HEK293 (cell line): ENCODE measurements at regions not wholly inside any gene's neighbourhood (a gene's known extent, or its start where the extent isn't known, plus 50 kb on each side); places are given as distances from the start of the nearest gene placed in this dataset.

Source experiments
- CTCF ChIA-PET: fragments of 350-600 bp; formaldehyde crosslinking; extraction: SDS; loops from one replicate; lab custom pipeline; 2021; ENCODE audit warnings: antibody characterized with exemption; lab: Yijun Ruan, JAX
- POLR2A ChIA-PET: fragments of 300-600 bp; formaldehyde crosslinking; extraction: SDS; loops from one replicate; lab custom pipeline; 2020; ENCODE audit warnings: antibody characterized with exemption, inconsistent platforms; lab: Yijun Ruan, JAX
- H3K27ac ChIP-seq: fragments of 200-500 bp; sonication (Bioruptor generic); 2 replicates; pipeline ENCODE4 v1.5.1; 2014; ENCODE audit warnings: low read depth, low read length, control low read depth, inconsistent platforms; ENCODE audit errors: extremely low read depth
- H3K36me3 ChIP-seq, 2 experiments: fragments of 200-500 bp in 1 of 2; sonication (Bioruptor generic) in 1 of 2; 1 replicate in 1 of 2; 2 replicates in 1 of 2; pipeline ENCODE4 v1.5.1; 2014 to 2017; ENCODE audit warnings: inconsistent platforms in 2 of 2, low read length in 2 of 2; ENCODE audit not compliant: control insufficient read depth in 2 of 2, insufficient read depth in 1 of 2
- H3K4me1 ChIP-seq: fragments of 200-500 bp; sonication (Bioruptor generic); 2 replicates; pipeline ENCODE4 v1.5.1; 2014; ENCODE audit warnings: mild to moderate bottlenecking, low read length, inconsistent platforms; ENCODE audit not compliant: control insufficient read depth, insufficient read depth
- H3K4me3 ChIP-seq: 2 replicates; pipeline ENCODE4 v1.5.1; 2011; ENCODE audit warnings: low read depth, mild to moderate bottlenecking, control low read depth, low read length, moderate library complexity
- H3K9me3 ChIP-seq: fragments of 200-500 bp; sonication (Bioruptor generic); 2 replicates; pipeline ENCODE4 v1.5.1; 2014; ENCODE audit warnings: low read depth, low read length, inconsistent platforms; ENCODE audit not compliant: control insufficient read depth, insufficient read depth
- GLI2 ChIP-seq: fragments of 450-650 bp; formaldehyde crosslinking; IDR thresholded peaks from 2 replicates; pipeline ENCODE4; 2017; ENCODE audit warnings: missing biosample characterization, missing genetic modification characterization, low read depth, borderline replicate concordance
- GLIS1 ChIP-seq: fragments of 450-650 bp; formaldehyde crosslinking; IDR thresholded peaks from 2 replicates; pipeline ENCODE4 v1.5.1; 2016; ENCODE audit warnings: missing biosample characterization, missing genetic modification characterization
- KLF1 ChIP-seq: fragments of 450-650 bp; formaldehyde crosslinking; IDR thresholded peaks from 2 replicates; pipeline ENCODE4 v1.5.1; 2016; ENCODE audit warnings: missing biosample characterization, missing genetic modification characterization
- KLF10 ChIP-seq: fragments of 450-650 bp; IDR thresholded peaks from 2 replicates; pipeline ENCODE4 v1.5.1; 2018; ENCODE audit warnings: missing biosample characterization, mild to moderate bottlenecking, missing genetic modification characterization
- PRDM6 ChIP-seq: fragments of 450-650 bp; formaldehyde crosslinking; IDR thresholded peaks from 2 replicates; pipeline ENCODE4 v1.5.1; 2017; ENCODE audit warnings: missing biosample characterization, missing genetic modification characterization
- RBAK ChIP-seq: fragments of 450-650 bp; formaldehyde crosslinking; IDR thresholded peaks from 2 replicates; pipeline ENCODE4 v1.5.1; 2016; ENCODE audit warnings: missing biosample characterization, missing genetic modification characterization
- TCF7L2 ChIP-seq: IDR thresholded peaks from 2 replicates; pipeline ENCODE4 v1.6.1; 2011; ENCODE audit warnings: low read depth, mild to moderate bottlenecking, inconsistent platforms, low read length, moderate library complexity, borderline replicate concordance
- ZBTB21 ChIP-seq: fragments of 450-650 bp; formaldehyde crosslinking; IDR thresholded peaks from 2 replicates; pipeline ENCODE4 v1.5.1; 2017; ENCODE audit warnings: missing biosample characterization, missing genetic modification characterization
- ZNF114 ChIP-seq: fragments of 450-650 bp; formaldehyde crosslinking; IDR thresholded peaks from 2 replicates; pipeline ENCODE4 v1.5.0; 2017; ENCODE audit warnings: missing biosample characterization, missing genetic modification characterization
- ZNF16 ChIP-seq: fragments of 450-650 bp; formaldehyde crosslinking; IDR thresholded peaks from 2 replicates; pipeline ENCODE4 v1.5.1; 2016; ENCODE audit warnings: low read depth, missing biosample characterization, missing genetic modification characterization
- ZNF2 ChIP-seq: fragments of 450-650 bp; formaldehyde crosslinking; IDR thresholded peaks from 2 replicates; pipeline ENCODE4 v1.5.1; 2016; ENCODE audit warnings: missing biosample characterization, missing genetic modification characterization
- ZNF239 ChIP-seq: fragments of 450-650 bp; formaldehyde crosslinking; IDR thresholded peaks from 2 replicates; pipeline ENCODE4 v1.5.1; 2016; ENCODE audit warnings: missing biosample characterization, missing genetic modification characterization
- ZNF24 ChIP-seq: fragments of 450-650 bp; formaldehyde crosslinking; IDR thresholded peaks from 2 replicates; pipeline ENCODE4 v1.5.1; 2016; ENCODE audit warnings: missing biosample characterization, missing genetic modification characterization
- ZNF280C ChIP-seq: fragments of 450-650 bp; formaldehyde crosslinking; IDR thresholded peaks from 2 replicates; pipeline ENCODE4 v1.5.1; 2016; ENCODE audit warnings: missing biosample characterization, missing genetic modification characterization
- ZNF37A ChIP-seq: fragments of 450-650 bp; IDR thresholded peaks from 2 replicates; pipeline ENCODE4 v1.5.1; 2018; ENCODE audit warnings: missing biosample characterization, missing genetic modification characterization
- ZNF48 ChIP-seq: fragments of 450-650 bp; formaldehyde crosslinking; IDR thresholded peaks from 2 replicates; pipeline ENCODE4 v1.5.1; 2016; ENCODE audit warnings: missing biosample characterization, missing genetic modification characterization
- ZNF558 ChIP-seq: fragments of 450-650 bp; formaldehyde crosslinking; IDR thresholded peaks from 2 replicates; pipeline ENCODE4 v1.5.1; 2016; ENCODE audit warnings: missing biosample characterization, missing genetic modification characterization
- ZNF623 ChIP-seq: fragments of 450-650 bp; formaldehyde crosslinking; IDR thresholded peaks from 2 replicates; pipeline ENCODE4 v1.5.1; 2016; ENCODE audit warnings: missing biosample characterization, missing genetic modification characterization
- ZNF654 ChIP-seq: fragments of 450-650 bp; formaldehyde crosslinking; IDR thresholded peaks from 2 replicates; pipeline ENCODE4 v1.5.1; 2016; ENCODE audit warnings: low read depth, missing biosample characterization, missing genetic modification characterization
- ZNF692 ChIP-seq: fragments of 450-650 bp; formaldehyde crosslinking; IDR thresholded peaks from 2 replicates; pipeline ENCODE4 v1.5.1; 2016; ENCODE audit warnings: missing biosample characterization, missing genetic modification characterization
- ZNF704 ChIP-seq: fragments of 450-650 bp; formaldehyde crosslinking; IDR thresholded peaks from 2 replicates; pipeline ENCODE4 v1.5.1; 2016; ENCODE audit warnings: missing biosample characterization, missing genetic modification characterization
- ZNF76 ChIP-seq: fragments of 450-650 bp; formaldehyde crosslinking; IDR thresholded peaks from 2 replicates; pipeline ENCODE4; 2016; ENCODE audit warnings: low read depth, missing biosample characterization, missing genetic modification characterization, borderline replicate concordance

- Histone ChIP-seq H3K9me3 (no peaks in the 10 kb centered on the region), H3K4me1 (no peaks in the 10 kb centered on the region), H3K27ac (no peak overlapping the region), H3K4me3 (no peak overlapping the region), H3K36me3 (no peaks in the 10 kb centered on the region)
- no peak for TF ChIP-seq ZNF24 (tag by site-specific recombination)
- CTCF ChIA-PET: no interaction called here
- POLR2A ChIA-PET: no interaction called here
Observed at GRCh38 chr10:83190614-83191013, 948.7 kb upstream of the GHITM start.

- H3K36me3 ChIP-seq: no peaks in the 10 kb centered on the region
- H3K27ac ChIP-seq: no peak overlapping the region
- H3K9me3 ChIP-seq: no peaks in the 10 kb centered on the region
- CTCF ChIA-PET: no interaction called here
- POLR2A ChIA-PET: no interaction called here
- H3K4me3 ChIP-seq: no peak overlapping the region
- TF ChIP-seq RBAK (tag by site-specific recombination): no peak
- H3K4me1 ChIP-seq: no peaks in the 10 kb centered on the region
Observed at GRCh38 chr10:83193026-83193425, 946.3 kb upstream of the GHITM start.

GRCh38 chr10:83195021-83195420 is 944.3 kb upstream of the GHITM start:
- Histone ChIP-seq H3K4me1 (no peaks in the 10 kb centered on the region), H3K4me3 (no peak overlapping the region), H3K9me3 (no peaks in the 10 kb centered on the region), H3K27ac (no peak overlapping the region), H3K36me3 (no peaks in the 10 kb centered on the region)
- TF ChIP-seq ZNF2 (tag by site-specific recombination) (no peak), ZNF16 (tag by site-specific recombination) (no peak), ZNF48 (tag by site-specific recombination) (no peak), ZNF76 (tag by site-specific recombination) (no peak), ZNF37A (tag by site-specific recombination) (no peak), KLF10 (tag by site-specific recombination) (no peak)
- POLR2A ChIA-PET: no interaction called here
- CTCF ChIA-PET: no interaction called here

- CTCF ChIA-PET: no interaction called here
- no peaks in the 10 kb centered on the region for H3K36me3 ChIP-seq
- no peak overlapping the region for H3K4me3 ChIP-seq
- H3K27ac ChIP-seq: no peak overlapping the region
- H3K9me3 ChIP-seq: no peaks in the 10 kb centered on the region
- POLR2A ChIA-PET: no interaction called here
- H3K4me1 ChIP-seq: no peaks in the 10 kb centered on the region
- TF ChIP-seq ZNF239 (tag by site-specific recombination) (no peak), ZNF280C (tag by site-specific recombination) (no peak), ZBTB21 (tag by site-specific recombination) (no peak), GLIS1 (tag by site-specific recombination) (no peak), ZNF24 (tag by site-specific recombination) (no peak), ZNF558 (tag by site-specific recombination) (no peak), ZNF114 (tag by site-specific recombination) (no peak), ZNF623 (tag by site-specific recombination) (no peak), ZNF692 (tag by site-specific recombination) (no peak), TCF7L2 (no peak), KLF1 (no peak), ZNF654 (tag by site-specific recombination) (no peak), PRDM6 (tag by site-specific recombination) (no peak), ZNF704 (tag by site-specific recombination) (no peak), GLI2 (no peak)
Observed at GRCh38 chr10:83199374-83199773, 939.9 kb upstream of the GHITM start.
